ENCODE measurements at regions not wholly inside any gene's neighbourhood (a gene's known extent, or its start where the extent isn't known, plus 50 kb on each side); places are given as distances from the start of the nearest gene placed in this dataset.

- Histone ChIP-seq H3K79me2 (ENCODE audit: insufficient read depth, low read length) (no peaks in the 10 kb centered on the region), H3K36me3 (ENCODE audit: insufficient read depth, low read length) (no peaks in the 10 kb centered on the region), H2AFZ (ENCODE audit: low read length) (no peak overlapping the region), H3F3A (ENCODE audit: insufficient read depth, low read length) (no peaks in the 10 kb centered on the region), H3K9me3 (ENCODE audit: low read length) (no peaks in the 10 kb centered on the region), H3K27ac (ENCODE audit: low read depth, low read length, poor library complexity, severe bottlenecking) (no peak overlapping the region), H4K20me1 (ENCODE audit: insufficient read depth, low read length) (no peaks in the 10 kb centered on the region), H3K4me2 (ENCODE audit: low read length) (no peak overlapping the region), H3K9me2 (ENCODE audit: low read depth, low read length) (no peaks in the 10 kb centered on the region), H3K9ac (ENCODE audit: low read length) (no peak overlapping the region), H3K27me3 (ENCODE audit: insufficient read depth, low read length) (no peaks in the 10 kb centered on the region), H3K4me3 (ENCODE audit: low read depth, low read length, poor library complexity, severe bottlenecking) (no peak overlapping the region), H3K4me1 (ENCODE audit: insufficient read depth, low read length, severe bottlenecking) (no peaks in the 10 kb centered on the region)
- TF ChIP-seq EZH2 (IDR thresholded peaks at IDR 0.05; ENCODE audit: borderline replicate concordance, low read length) (no peak), CTCF (IDR thresholded peaks at IDR 0.05; ENCODE audit: low read length) (no peak)
Observed at GRCh38 chr12:126355346-126355745, 1290.1 kb downstream of the AACS start.

DNA sequence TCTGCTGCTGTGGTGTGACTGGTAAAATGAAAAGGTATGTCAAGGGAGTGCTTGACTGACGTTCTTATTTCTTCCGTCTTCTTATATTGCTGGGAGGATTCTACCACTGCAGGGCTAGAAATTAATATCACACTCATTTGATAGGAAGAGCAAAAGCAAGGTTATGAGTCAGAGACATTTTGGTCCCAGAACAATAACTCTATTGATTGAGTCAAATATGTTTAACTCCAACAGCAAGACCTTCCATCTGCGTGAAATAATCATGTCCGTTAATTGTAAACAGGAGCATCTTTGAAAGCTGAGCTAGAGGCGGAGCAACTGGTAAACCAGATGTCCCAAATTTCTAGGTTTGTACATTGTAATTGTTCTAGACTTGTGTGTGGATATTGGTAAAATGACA lies 1293.6 kb downstream of the AACS start:
- no peaks in the 10 kb centered on the region for H3K27me3 ChIP-seq (ENCODE audit: insufficient read depth, low read length)
- H3K4me1 ChIP-seq (ENCODE audit: insufficient read depth, low read length, severe bottlenecking) = no peaks in the 10 kb centered on the region
- no peaks in the 10 kb centered on the region for H3F3A ChIP-seq (ENCODE audit: insufficient read depth, low read length)
- no peak overlapping the region for H2AFZ ChIP-seq (ENCODE audit: low read length)
- H3K9ac ChIP-seq (ENCODE audit: low read length) = no peak overlapping the region
- no peak overlapping the region for H3K4me2 ChIP-seq (ENCODE audit: low read length)
- no peak for TF ChIP-seq CTCF (IDR thresholded peaks at IDR 0.05; ENCODE audit: low read length)
- H4K20me1 ChIP-seq (ENCODE audit: insufficient read depth, low read length) = no peaks in the 10 kb centered on the region
- H3K9me2 ChIP-seq (ENCODE audit: low read depth, low read length) = no peaks in the 10 kb centered on the region
- H3K4me3 ChIP-seq (ENCODE audit: low read depth, low read length, poor library complexity, severe bottlenecking) = no peak overlapping the region
- H3K79me2 ChIP-seq (ENCODE audit: insufficient read depth, low read length) = no peaks in the 10 kb centered on the region
- H3K27ac ChIP-seq (ENCODE audit: low read depth, low read length, poor library complexity, severe bottlenecking) = no peak overlapping the region
- H3K36me3 ChIP-seq (ENCODE audit: insufficient read depth, low read length) = no peaks in the 10 kb centered on the region
- no peaks in the 10 kb centered on the region for H3K9me3 ChIP-seq (ENCODE audit: low read length)

- no peak overlapping the region for H2AFZ ChIP-seq (ENCODE audit: low read length)
- H4K20me1 ChIP-seq (ENCODE audit: insufficient read depth, low read length) = no peaks in the 10 kb centered on the region
- no peak overlapping the region for H3K4me2 ChIP-seq (ENCODE audit: low read length)
- H3K27ac ChIP-seq (ENCODE audit: low read depth, low read length, poor library complexity, severe bottlenecking) = no peak overlapping the region
- H3K27me3 ChIP-seq (ENCODE audit: insufficient read depth, low read length) = no peaks in the 10 kb centered on the region
- no peaks in the 10 kb centered on the region for H3K36me3 ChIP-seq (ENCODE audit: insufficient read depth, low read length)
- TF ChIP-seq EZH2 (IDR thresholded peaks at IDR 0.05; ENCODE audit: borderline replicate concordance, low read length) = no peak
- no peak for TF ChIP-seq CTCF (IDR thresholded peaks at IDR 0.05; ENCODE audit: low read length)
- no peaks in the 10 kb centered on the region for H3F3A ChIP-seq (ENCODE audit: insufficient read depth, low read length)
- H3K9me2 ChIP-seq (ENCODE audit: low read depth, low read length) = no peaks in the 10 kb centered on the region
- no peak overlapping the region for H3K4me3 ChIP-seq (ENCODE audit: low read depth, low read length, poor library complexity, severe bottlenecking)
- H3K9me3 ChIP-seq (ENCODE audit: low read length) = no peaks in the 10 kb centered on the region
- H3K4me1 ChIP-seq (ENCODE audit: insufficient read depth, low read length, severe bottlenecking) = no peaks in the 10 kb centered on the region
- no peaks in the 10 kb centered on the region for H3K79me2 ChIP-seq (ENCODE audit: insufficient read depth, low read length)
- no peak overlapping the region for H3K9ac ChIP-seq (ENCODE audit: low read length)
Observed at GRCh38 chr12:126359216-126359615, 1294.0 kb downstream of the AACS start.
